Body of pancreas (tissue), 4 donors: ENCODE measurements at regions not wholly inside any gene's neighbourhood (a gene's known extent, or its start where the extent isn't known, plus 50 kb on each side); places are given as distances from the start of the nearest gene placed in this dataset.

Experiments
- CTCF ChIP-seq, 7 experiments: fragments of 450-650 bp in 4 of 7; fragments of 200-600 bp in 3 of 7; sonication (generic) in 3 of 7; IDR thresholded peaks; one replicate each; pipeline ENCODE4 v1.5.1; 2016 to 2019; ENCODE audit warnings: antibody characterized with exemption in 7 of 7
- POLR2A ChIP-seq, 3 donors: fragments of 450-650 bp; IDR thresholded peaks; one replicate each; pipeline ENCODE4 v1.6.1; 2016; ENCODE audit warnings: antibody characterized with exemption in 3 of 3, mild to moderate bottlenecking in 2 of 3

GRCh38 chr13:28602580-28602979 lies 56.4 kb upstream of the POMP start:
- no peak for TF ChIP-seq CTCF (IDR thresholded peaks at IDR 0.05)
- no peak for TF ChIP-seq POLR2A (IDR thresholded peaks at IDR 0.05)
